GM18951 (cell line): ENCODE measurements at regions not wholly inside any gene's neighbourhood (a gene's known extent, or its start where the extent isn't known, plus 50 kb on each side); places are given as distances from the start of the nearest gene placed in this dataset.

ENCODE experiments used
- POLR2A ChIP-seq: IDR thresholded peaks from 4 replicates; pipeline ENCODE4 v1.6.1; 2011; ENCODE audit warnings: mild to moderate bottlenecking; ENCODE audit not compliant: insufficient read length, insufficient read depth; ENCODE audit errors: extremely low read depth
- in situ Hi-C: fragments of 300-500 bp; cut with MboI; formaldehyde crosslinking; loops from one replicate; pipeline ENCODE4 v1.12.0; 2022; ENCODE audit warnings: low sequenced_read_pairs, mixed read lengths, inconsistent platforms; ENCODE audit not compliant: unreplicated experiment

- no peak for TF ChIP-seq POLR2A
- in situ Hi-C loops: no loop called here
These were observed 56.2 kb downstream of the ARL6IP4 start for GRCh38 chr12:123036466-123037285.

GRCh38 chr12:123035841-123036240 lies 55.4 kb downstream of the ARL6IP4 start:
- in situ Hi-C loops: no loop called here
- no peak for TF ChIP-seq POLR2A

- TF ChIP-seq POLR2A: no peak
- in situ Hi-C loops: no loop called here
These were observed 54.4 kb downstream of the ARL6IP4 start for GRCh38 chr12:123034865-123035264.

- no peak for TF ChIP-seq POLR2A
- in situ Hi-C loops: no loop called here
These were observed 53.6 kb downstream of the ARL6IP4 start for GRCh38 chr12:123034022-123034541.

GRCh38 chr12:123033392-123034021 lies 53.0 kb downstream of the ARL6IP4 start:
- in situ Hi-C loops: no loop called here
- TF ChIP-seq POLR2A: no peak

GRCh38 chr12:123032736-123033391 lies 52.4 kb downstream of the ARL6IP4 start:
- no peak for TF ChIP-seq POLR2A
- in situ Hi-C loops: no loop called here
